Cardiac fibroblast (primary cell): ENCODE measurements at regions not wholly inside any gene's neighbourhood (a gene's known extent, or its start where the extent isn't known, plus 50 kb on each side); places are given as distances from the start of the nearest gene placed in this dataset.
"Not testable (repeated sequence)": the region's sequence is repeated elsewhere in the genome, so short reads cannot be mapped to it uniquely, and the experiment has no call there.

Source experiments
- DNase-seq, 2 donors: peaks; one replicate each; pipeline versions ENCODE4 v3.0.0 to v3.0.0-alpha.2; 2010; ENCODE audit warnings: low read depth in 2 of 2
- H3K4me3 ChIP-seq, 2 donors: replicated peaks in 1 of 2; 1 replicate in 1 of 2; 2 replicates in 1 of 2; pipeline ENCODE4 v1.5.1; 2011; ENCODE audit warnings: low read depth in 2 of 2, low read length in 2 of 2, mild to moderate bottlenecking in 2 of 2, moderate library complexity in 1 of 2
- CTCF ChIP-seq: IDR thresholded peaks from one replicate; pipeline ENCODE4 v1.5.1; 2011; ENCODE audit warnings: low read depth, mild to moderate bottlenecking, low read length, inconsistent platforms

DNA sequence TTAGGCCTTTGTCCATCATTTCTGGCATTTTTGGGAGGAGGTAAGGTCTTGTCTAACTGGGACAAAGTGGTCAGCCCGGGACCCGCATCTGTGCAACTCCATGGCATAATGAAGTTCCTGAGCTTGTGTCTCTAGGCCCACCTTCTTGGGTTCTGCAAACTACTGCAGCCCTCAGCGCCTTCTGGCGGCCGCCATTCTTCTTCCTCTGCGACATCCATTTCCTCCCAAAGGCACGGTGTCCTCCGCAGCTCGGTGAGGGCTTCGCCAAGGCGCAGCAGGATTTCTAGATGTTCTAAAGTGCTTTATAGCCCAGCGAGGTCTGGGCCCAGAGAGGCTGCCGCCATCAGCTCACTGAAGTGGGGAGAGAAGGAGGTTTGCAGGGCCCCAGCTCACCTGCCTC lies 134.4 kb upstream of the OR4E1 start:
- no peak overlapping the region for H3K4me3 ChIP-seq
- TF ChIP-seq CTCF = no peak
- DNase-seq = no peak

DNA sequence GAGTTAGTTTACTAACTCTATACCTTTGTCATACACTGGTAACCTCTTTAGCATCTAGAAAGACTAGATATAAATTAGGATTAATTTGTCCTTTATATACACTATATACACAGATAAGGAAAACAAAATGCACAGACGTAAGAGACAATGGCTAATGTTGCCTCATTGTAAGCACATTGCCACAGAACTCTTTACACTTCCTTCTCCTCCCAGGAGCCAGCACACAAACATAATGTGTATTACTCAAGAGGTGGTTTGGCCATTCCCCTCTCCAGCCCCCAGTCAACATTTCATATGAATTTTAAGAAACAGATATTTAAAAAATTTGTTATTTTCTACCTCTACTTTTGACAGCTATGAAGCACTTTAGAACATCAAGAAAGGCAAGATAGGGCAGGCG lies 131.4 kb upstream of the OR4E1 start:
- DNase-seq = no peak
- H3K4me3 ChIP-seq = no peak overlapping the region
- no peak for TF ChIP-seq CTCF

GRCh38 chr14:21802441-21802840 lies 128.8 kb upstream of the OR4E1 start:
- DNase-seq = no peak
- no peak overlapping the region for H3K4me3 ChIP-seq
- no peak for TF ChIP-seq CTCF

GRCh38 chr14:21796916-21797315 lies 123.3 kb upstream of the OR4E1 start:
- TF ChIP-seq CTCF = no peak
- no peak overlapping the region for H3K4me3 ChIP-seq
- DNase-seq = no peak

DNA sequence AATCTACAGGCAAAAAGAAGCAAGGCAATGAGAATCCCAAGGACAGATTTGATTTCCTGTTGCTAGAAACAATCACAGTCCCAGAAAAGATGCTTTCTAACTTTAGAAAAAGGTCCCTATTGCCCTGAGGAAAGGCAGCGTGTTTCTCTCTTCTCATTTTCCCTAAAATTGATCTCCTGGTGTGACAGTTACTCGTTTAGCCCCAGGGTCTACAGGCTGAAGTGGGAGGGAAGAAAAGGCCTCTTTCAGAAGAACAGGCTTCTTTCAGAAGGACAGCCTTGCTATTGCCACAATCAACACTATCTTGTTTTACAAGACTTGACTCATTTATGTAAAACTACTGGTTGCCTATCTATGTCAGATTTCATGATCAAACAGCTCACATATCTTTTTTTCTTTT lies 121.8 kb upstream of the OR4E1 start:
- no peak overlapping the region for H3K4me3 ChIP-seq
- no peak for DNase-seq

GRCh38 chr14:21791749-21792148 lies 118.1 kb upstream of the OR4E1 start:
- no peak for DNase-seq
- no peak for TF ChIP-seq CTCF
- no peak overlapping the region for H3K4me3 ChIP-seq

More for the DNA sequence above, 121.8 kb upstream of the OR4E1 start:
- TF ChIP-seq CTCF = no peak

DNA sequence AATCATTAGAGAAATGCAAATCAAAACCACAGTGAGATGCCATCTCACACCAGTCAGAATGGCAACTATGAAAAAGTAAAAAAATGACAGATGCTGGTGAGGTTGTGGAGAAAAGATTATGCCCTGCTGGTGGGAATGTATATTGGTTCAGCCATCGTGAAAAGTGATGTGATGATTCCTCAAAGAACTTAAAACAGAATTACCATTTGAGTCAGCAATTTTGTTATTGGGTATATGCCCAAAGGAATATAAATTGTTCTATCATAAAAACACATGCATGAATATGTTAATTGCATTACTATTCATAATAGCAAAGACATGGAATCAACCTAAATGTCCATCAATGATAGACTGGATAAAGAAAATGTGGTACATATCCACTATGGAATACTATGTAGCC lies 115.1 kb upstream of the OR4E1 start:
- H3K4me3 ChIP-seq, DNase-seq: not testable (repeated sequence)

- not testable (repeated sequence) for DNase-seq, H3K4me3 ChIP-seq
Measured at GRCh38 chr14:21787242-21787641, 113.6 kb upstream of the OR4E1 start.
